Cardiac muscle cell (in vitro differentiated cells and primary cell): ENCODE measurements at regions not wholly inside any gene's neighbourhood (a gene's known extent, or its start where the extent isn't known, plus 50 kb on each side); places are given as distances from the start of the nearest gene placed in this dataset.

ENCODE experiments used
- DNase-seq, 2 donors: peaks; one replicate each; pipeline versions ENCODE4 v3.0.0 to v3.0.0-alpha.2; 2010 to 2017; ENCODE audit warnings: low read depth in 1 of 2, low spot score in 1 of 2
- H3K27ac ChIP-seq: fragments of 200-600 bp; sonication (generic); 2 replicates; pipeline ENCODE4 v1.5.1; 2016
- H3K27me3 ChIP-seq: fragments of 200-600 bp; sonication (generic); 2 replicates; pipeline ENCODE4 v1.6.0; 2016; ENCODE audit warnings: control low read depth
- H3K36me3 ChIP-seq: fragments of 200-600 bp; sonication (generic); 2 replicates; pipeline ENCODE4 v1.5.1; 2016; ENCODE audit warnings: control low read depth
- H3K4me1 ChIP-seq: fragments of 200-600 bp; sonication (generic); 2 replicates; pipeline ENCODE4 v1.8.1; 2017; ENCODE audit warnings: low read depth, mild to moderate bottlenecking, mixed run types
- H3K4me3 ChIP-seq: fragments of 200-600 bp; sonication (generic); 2 replicates; pipeline ENCODE4 v1.5.1; 2016; ENCODE audit warnings: mild to moderate bottlenecking
- H3K9me3 ChIP-seq: fragments of 200-600 bp; sonication (generic); 2 replicates; pipeline ENCODE4 v1.5.1; 2017; ENCODE audit warnings: low read depth, mild to moderate bottlenecking, control low read depth
- TF ChIP-seq, protein P1 (sequence below): IDR thresholded peaks from 2 replicates; pipeline ENCODE4 v1.5.1; 2012; ENCODE audit warnings: low read depth, mild to moderate bottlenecking, low read length

DNA sequence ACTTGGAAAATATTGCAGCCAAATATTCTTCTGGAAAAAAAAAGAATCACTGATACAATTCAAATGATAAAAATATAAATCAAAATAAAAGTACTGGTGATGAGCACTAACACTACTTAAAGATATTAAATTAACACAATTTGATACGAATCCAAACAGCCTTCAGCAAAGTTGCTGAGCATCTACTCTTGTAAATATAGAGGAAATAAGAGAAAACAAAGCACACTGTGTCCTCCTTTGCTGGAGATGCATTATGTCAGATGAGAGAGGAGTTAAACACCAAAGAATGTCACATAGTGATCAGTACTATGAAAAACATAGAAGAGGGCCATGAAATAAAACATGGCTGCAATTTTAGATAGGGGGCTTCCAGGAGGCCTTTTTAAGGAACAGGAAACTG is 177.4 kb upstream of the RNPC3 start:
- no peaks in the 10 kb centered on the region for H3K36me3 ChIP-seq
- no peak overlapping the region for H3K4me3 ChIP-seq
- TF ChIP-seq, protein P1, sequence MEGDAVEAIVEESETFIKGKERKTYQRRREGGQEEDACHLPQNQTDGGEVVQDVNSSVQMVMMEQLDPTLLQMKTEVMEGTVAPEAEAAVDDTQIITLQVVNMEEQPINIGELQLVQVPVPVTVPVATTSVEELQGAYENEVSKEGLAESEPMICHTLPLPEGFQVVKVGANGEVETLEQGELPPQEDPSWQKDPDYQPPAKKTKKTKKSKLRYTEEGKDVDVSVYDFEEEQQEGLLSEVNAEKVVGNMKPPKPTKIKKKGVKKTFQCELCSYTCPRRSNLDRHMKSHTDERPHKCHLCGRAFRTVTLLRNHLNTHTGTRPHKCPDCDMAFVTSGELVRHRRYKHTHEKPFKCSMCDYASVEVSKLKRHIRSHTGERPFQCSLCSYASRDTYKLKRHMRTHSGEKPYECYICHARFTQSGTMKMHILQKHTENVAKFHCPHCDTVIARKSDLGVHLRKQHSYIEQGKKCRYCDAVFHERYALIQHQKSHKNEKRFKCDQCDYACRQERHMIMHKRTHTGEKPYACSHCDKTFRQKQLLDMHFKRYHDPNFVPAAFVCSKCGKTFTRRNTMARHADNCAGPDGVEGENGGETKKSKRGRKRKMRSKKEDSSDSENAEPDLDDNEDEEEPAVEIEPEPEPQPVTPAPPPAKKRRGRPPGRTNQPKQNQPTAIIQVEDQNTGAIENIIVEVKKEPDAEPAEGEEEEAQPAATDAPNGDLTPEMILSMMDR = no peak
- H3K9me3 ChIP-seq = no peaks in the 10 kb centered on the region
- no peak for DNase-seq
- H3K27me3 ChIP-seq = no peaks in the 10 kb centered on the region
- H3K27ac ChIP-seq = no peak overlapping the region
- no peaks in the 10 kb centered on the region for H3K4me1 ChIP-seq

DNA sequence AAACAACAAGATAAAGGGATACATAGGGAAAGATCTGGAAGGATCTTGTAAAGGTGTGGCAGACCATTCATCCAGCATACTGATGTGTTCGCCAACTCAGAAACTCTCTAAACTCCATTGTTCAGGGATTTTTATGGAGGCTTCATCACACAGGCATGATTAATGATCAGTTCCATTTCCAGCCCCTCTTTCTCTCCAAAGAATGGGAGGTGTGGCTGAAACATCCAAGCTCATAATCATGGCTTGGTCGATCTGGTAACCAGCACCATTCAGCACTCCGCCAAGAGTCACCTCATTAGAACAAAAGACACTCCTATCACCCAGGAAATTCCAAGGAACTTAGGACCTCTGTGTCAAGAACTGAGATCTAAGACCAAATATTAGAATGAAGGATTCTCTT is 180.6 kb upstream of the RNPC3 start:
- Histone ChIP-seq H3K27ac (no peak overlapping the region), H3K27me3 (no peaks in the 10 kb centered on the region), H3K36me3 (no peaks in the 10 kb centered on the region), H3K4me1 (no peaks in the 10 kb centered on the region), H3K4me3 (no peak overlapping the region), H3K9me3 (no peaks in the 10 kb centered on the region)
- DNase-seq = no peak
- TF ChIP-seq, protein P1 = no peak

DNA sequence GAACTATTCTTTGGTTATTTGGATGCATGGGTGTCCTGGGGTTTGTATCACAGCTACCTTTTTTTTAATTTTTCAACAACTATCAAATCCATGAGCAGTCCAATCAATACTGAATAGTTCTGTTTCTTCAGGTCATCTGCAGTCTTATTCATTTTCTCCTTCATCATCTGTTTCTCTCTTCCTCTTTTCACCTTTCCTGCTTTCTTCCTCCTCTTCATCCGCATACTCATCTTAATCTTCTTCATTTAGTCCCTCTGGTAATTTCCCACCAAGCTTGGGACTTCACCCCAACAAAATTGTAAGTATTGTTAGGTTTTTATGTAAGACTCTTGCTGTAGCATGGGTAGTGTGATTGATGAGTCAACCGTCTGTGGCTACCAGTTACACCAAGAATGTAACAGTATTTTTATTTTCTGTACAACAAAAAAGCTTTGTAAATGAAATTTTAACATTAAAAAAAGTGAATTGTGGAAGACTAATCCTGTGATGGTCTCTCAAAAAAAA is 184.1 kb upstream of the RNPC3 start:
- H3K9me3 ChIP-seq = no peaks in the 10 kb centered on the region
- H3K36me3 ChIP-seq = no peaks in the 10 kb centered on the region
- no peak overlapping the region for H3K4me3 ChIP-seq
- no peaks in the 10 kb centered on the region for H3K4me1 ChIP-seq
- TF ChIP-seq, protein P1 = no peak
- no peak for DNase-seq
- H3K27ac ChIP-seq = no peak overlapping the region
- H3K27me3 ChIP-seq = no peaks in the 10 kb centered on the region

DNA sequence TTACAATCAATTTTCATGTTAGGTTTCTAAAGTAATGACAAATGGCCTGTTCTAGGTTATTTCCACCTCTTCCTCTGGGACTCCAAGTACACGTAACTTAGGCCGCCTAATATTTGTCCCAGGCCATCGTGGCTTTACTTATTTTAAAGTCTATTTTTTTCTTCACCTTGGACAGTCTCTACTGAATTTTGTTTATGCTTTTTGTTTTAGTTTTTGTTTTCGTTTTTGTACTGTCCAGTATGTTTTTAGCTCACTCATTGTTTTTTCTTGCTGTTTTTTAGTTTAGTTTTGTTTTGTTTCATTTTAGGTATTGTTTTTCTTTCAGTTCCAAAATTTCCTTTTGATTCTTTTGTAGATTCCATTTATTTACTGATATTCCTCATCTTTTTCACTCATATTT is 187.7 kb upstream of the RNPC3 start:
- no peak overlapping the region for H3K27ac ChIP-seq
- no peaks in the 10 kb centered on the region for H3K9me3 ChIP-seq
- no peaks in the 10 kb centered on the region for H3K27me3 ChIP-seq
- H3K36me3 ChIP-seq = no peaks in the 10 kb centered on the region
- TF ChIP-seq, protein P1 = no peak
- DNase-seq = no peak
- H3K4me3 ChIP-seq = no peak overlapping the region
- H3K4me1 ChIP-seq = peaks cover 9% of the 10 kb centered on the region

DNA sequence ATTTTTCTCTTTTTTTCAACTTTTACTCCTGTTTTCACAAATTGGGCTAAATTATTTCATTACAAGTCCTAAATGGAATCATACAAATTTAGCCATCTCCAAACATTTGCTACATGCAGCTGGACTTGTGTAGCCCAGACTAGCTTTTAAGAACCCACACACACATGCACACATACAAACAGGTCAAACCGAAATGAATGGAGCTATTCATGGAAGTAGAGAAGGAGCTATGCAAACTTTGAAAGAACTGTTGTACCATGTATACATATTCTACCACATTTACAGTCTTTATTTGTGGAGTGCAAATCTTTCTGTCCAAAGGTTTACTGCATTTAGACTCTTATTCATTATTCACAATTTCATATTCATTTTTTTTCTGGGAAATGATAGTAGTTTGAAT is 189.1 kb upstream of the RNPC3 start:
- TF ChIP-seq, protein P1 = no peak
- peak in 1 of 2 donors; percentile 29 for DNase-seq
- Histone ChIP-seq H3K9me3 (no peaks in the 10 kb centered on the region), H3K4me1 (peaks cover 11% of the 10 kb centered on the region), H3K27ac (no peak overlapping the region), H3K27me3 (no peaks in the 10 kb centered on the region), H3K4me3 (no peak overlapping the region), H3K36me3 (no peaks in the 10 kb centered on the region)

DNA sequence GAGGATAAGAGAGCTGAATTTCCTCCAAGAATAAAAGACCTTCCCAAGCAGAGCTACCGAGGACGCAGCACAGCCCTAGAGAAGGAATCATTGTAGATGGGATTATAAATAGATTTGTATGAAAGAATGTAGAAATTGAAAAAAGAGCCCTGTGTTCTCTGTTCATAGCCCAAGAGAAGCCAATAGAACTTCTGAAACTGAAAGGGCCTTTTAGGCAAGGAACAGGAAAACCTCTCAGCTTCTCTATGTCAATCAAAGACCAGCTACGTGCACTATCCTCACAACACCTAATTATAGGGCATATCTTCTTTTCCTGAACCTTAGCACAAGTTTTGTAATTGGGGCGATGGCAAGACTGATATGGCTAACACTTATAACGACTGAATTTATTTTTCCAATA is 192.4 kb upstream of the RNPC3 start:
- Histone ChIP-seq H3K4me1 (peaks cover 11% of the 10 kb centered on the region), H3K27ac (no peak overlapping the region), H3K27me3 (no peaks in the 10 kb centered on the region), H3K36me3 (no peaks in the 10 kb centered on the region), H3K9me3 (no peaks in the 10 kb centered on the region), H3K4me3 (no peak overlapping the region)
- no peak for DNase-seq
- TF ChIP-seq, protein P1 = no peak
